ENCODE measurements at regions not wholly inside any gene's neighbourhood (a gene's known extent, or its start where the extent isn't known, plus 50 kb on each side); places are given as distances from the start of the nearest gene placed in this dataset.
"Not testable (repeated sequence)": the region's sequence is repeated elsewhere in the genome, so short reads cannot be mapped to it uniquely, and the experiment has no call there.

GRCh38 chr3:22862111-22862510 lies 341.0 kb upstream of the UBE2E2 start:
- H3K27ac ChIP-seq (ENCODE audit: low read depth, low read length), result no peak overlapping the region
- intact Hi-C loops (cut with micrococcal nuclease), result no loop called here
- H3K36me3 ChIP-seq (ENCODE audit: control insufficient read depth in 1 of 2, insufficient read depth in 2 of 2, low read length in 2 of 2), result no peaks in the 10 kb centered on the region
- ChIA-PET CTCF (no interaction called here), RAD21 (ENCODE audit: low non-redundant PET in 1 of 2, low total read pairs in 2 of 2, uncharacterized antibody in 2 of 2, unreplicated experiment in 2 of 2) (no interaction called here), POLR2A (no interaction called here)
- no peak overlapping the region for H2AFZ ChIP-seq (ENCODE audit: low read depth, low read length, poor library complexity, severe bottlenecking)
- BruUV-seq (replicated peaks), result no TSS peak
- H3K4me3 ChIP-seq (replicated peaks in 1 of 2; ENCODE audit: low read depth in 1 of 2, low read length in 2 of 2), result no peak overlapping the region
- ATAC-seq (peak; percentile 67; the same call in 1 of the 2 replicates), DNase-seq (ENCODE audit: low read depth, low spot score) (no peak)
- no peaks in the 10 kb centered on the region for H3K27me3 ChIP-seq (ENCODE audit: insufficient read depth, low read length)
- no peaks in the 10 kb centered on the region for H3K4me1 ChIP-seq (ENCODE audit: control insufficient read depth in 1 of 2, insufficient read depth in 2 of 2, low read length in 2 of 2)
- H4K20me1 ChIP-seq (ENCODE audit: insufficient read depth), result no peaks in the 10 kb centered on the region
- H3K4me2 ChIP-seq (ENCODE audit: low read length), result no peak overlapping the region
- H3K9ac ChIP-seq (ENCODE audit: low read length), result no peak overlapping the region
- H3K9me3 ChIP-seq (ENCODE audit: control insufficient read depth in 1 of 2, insufficient read depth in 1 of 2, low read depth in 1 of 2, low read length in 2 of 2), result no peaks in the 10 kb centered on the region
- TF ChIP-seq CTCF (IDR thresholded peaks at IDR 0.05 in 2 of 3, conservative IDR thresholded peaks at IDR 0.05 in 1 of 3; ENCODE audit: borderline replicate concordance in 1 of 3, insufficient read depth in 1 of 3, low read depth in 2 of 3, low read length in 2 of 3) (peak in 2 of 3 experiments; percentile 27 to 37; a peak in 4 of 6 replicates), YY1 (IDR thresholded peaks at IDR 0.05; ENCODE audit: extremely low read depth, insufficient replicate concordance, low read depth, low read length) (no peak)
- no peaks in the 10 kb centered on the region for H3K9me2 ChIP-seq (ENCODE audit: insufficient read depth)
- no peaks in the 10 kb centered on the region for H3K79me2 ChIP-seq (ENCODE audit: insufficient read depth, low read length)

GRCh38 chr3:22882834-22883233 lies 320.3 kb upstream of the UBE2E2 start:
- RAD21 ChIA-PET (ENCODE audit: low non-redundant PET in 1 of 2, low total read pairs in 2 of 2, uncharacterized antibody in 2 of 2, unreplicated experiment in 2 of 2); H3K27me3 ChIP-seq (ENCODE audit: insufficient read depth, low read length); H3K4me2 ChIP-seq (ENCODE audit: low read length); H3K9me2 ChIP-seq (ENCODE audit: insufficient read depth); DNase-seq (ENCODE audit: low read depth, low spot score); intact Hi-C loops (cut with micrococcal nuclease); POLR2A ChIA-PET; H3K4me3 ChIP-seq (replicated peaks in 1 of 2; ENCODE audit: low read depth in 1 of 2, low read length in 2 of 2); H3K9ac ChIP-seq (ENCODE audit: low read length); H3K27ac ChIP-seq (ENCODE audit: low read depth, low read length); H2AFZ ChIP-seq (ENCODE audit: low read depth, low read length, poor library complexity, severe bottlenecking); H4K20me1 ChIP-seq (ENCODE audit: insufficient read depth); H3K36me3 ChIP-seq (ENCODE audit: control insufficient read depth in 1 of 2, insufficient read depth in 2 of 2, low read length in 2 of 2); ATAC-seq; H3K9me3 ChIP-seq (ENCODE audit: control insufficient read depth in 1 of 2, insufficient read depth in 1 of 2, low read depth in 1 of 2, low read length in 2 of 2); CTCF ChIA-PET; H3K4me1 ChIP-seq (ENCODE audit: control insufficient read depth in 1 of 2, insufficient read depth in 2 of 2, low read length in 2 of 2); H3K79me2 ChIP-seq (ENCODE audit: insufficient read depth, low read length); BruUV-seq (replicated peaks): not testable (repeated sequence)
